HG03175 (cell line): ENCODE measurements at regions not wholly inside any gene's neighbourhood (a gene's known extent, or its start where the extent isn't known, plus 50 kb on each side); places are given as distances from the start of the nearest gene placed in this dataset.
A peak's percentile ranks its signal among the peaks of the same experiment; 100 is the strongest.

Source experiments
- ATAC-seq: cut with Tn5 transposase; IDR thresholded peaks from one replicate; pipeline ENCODE4 v1.9.1; 2021; ENCODE audit warnings: mild to moderate bottlenecking, moderate library complexity; ENCODE audit not compliant: unreplicated experiment

GRCh38 chr15:96002890-96003859 lies 327.3 kb upstream of the NR2F2 start:
- no peak for ATAC-seq

DNA sequence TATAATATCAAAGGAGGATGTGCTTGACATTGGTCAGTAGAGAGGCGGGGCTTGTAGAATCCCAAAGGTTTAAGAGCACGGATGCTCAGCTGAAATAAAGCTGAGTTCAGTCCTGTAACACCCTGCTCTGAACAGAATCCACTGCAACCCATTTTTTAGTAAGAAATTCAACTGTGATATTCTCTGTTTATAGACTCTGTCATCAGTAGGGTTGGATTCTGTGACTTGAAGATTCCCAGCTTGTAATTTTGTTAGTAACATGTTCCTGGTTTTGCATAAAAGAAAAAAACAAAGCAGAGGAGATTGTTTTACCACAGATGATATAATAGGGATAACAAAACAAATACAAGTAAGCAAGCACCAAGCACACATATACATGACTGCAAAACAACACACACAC lies 324.6 kb upstream of the NR2F2 start:
- no peak for ATAC-seq

- ATAC-seq, result no peak
Measured at GRCh38 chr15:96011136-96011535, 319.4 kb upstream of the NR2F2 start.

GRCh38 chr15:96014939-96015338 lies 315.6 kb upstream of the NR2F2 start:
- ATAC-seq, result no peak

- no peak for ATAC-seq
Measured at GRCh38 chr15:96019114-96019513, 311.4 kb upstream of the NR2F2 start.

- no peak for ATAC-seq
Measured at GRCh38 chr15:96020133-96020532, 310.4 kb upstream of the NR2F2 start.

GRCh38 chr15:96020797-96021196 lies 309.7 kb upstream of the NR2F2 start:
- ATAC-seq, result no peak

DNA sequence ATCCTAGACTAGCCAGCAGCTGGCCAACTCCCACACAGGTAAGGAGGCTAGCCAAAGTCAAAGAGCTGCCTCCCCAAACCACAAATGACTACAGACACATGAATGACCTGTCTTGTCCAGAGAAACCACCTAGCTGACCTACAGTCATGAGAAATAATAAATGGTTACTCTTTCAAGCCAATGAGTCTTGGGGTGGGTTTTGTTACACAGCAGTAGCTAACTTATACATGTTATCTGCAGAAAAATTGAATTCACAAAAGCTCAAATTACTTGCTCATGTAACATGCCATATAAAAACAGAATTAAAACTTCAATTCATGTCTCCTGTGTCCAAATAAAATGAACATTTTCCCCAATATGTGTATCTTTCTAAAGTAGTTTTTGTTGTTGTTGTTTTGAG lies 307.4 kb upstream of the NR2F2 start:
- ATAC-seq, result no peak

DNA sequence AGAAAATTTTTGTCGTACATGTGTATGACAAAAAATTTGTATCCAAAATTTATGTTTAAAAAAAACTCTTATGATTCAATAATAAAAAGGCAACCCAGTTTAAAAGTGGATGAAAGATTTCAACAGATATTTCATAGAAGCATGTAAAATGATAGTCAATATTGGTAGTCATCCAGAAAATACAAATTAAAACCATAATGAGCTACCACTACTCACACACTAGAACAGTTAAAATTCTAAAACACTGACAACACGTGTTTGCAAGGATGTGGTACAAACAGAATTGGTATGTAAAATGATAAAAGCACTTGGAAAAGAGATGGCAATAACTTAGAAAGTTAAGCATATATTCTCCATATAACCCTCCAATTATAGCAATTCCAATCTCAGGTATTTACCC lies 303.0 kb upstream of the NR2F2 start:
- no peak for ATAC-seq

DNA sequence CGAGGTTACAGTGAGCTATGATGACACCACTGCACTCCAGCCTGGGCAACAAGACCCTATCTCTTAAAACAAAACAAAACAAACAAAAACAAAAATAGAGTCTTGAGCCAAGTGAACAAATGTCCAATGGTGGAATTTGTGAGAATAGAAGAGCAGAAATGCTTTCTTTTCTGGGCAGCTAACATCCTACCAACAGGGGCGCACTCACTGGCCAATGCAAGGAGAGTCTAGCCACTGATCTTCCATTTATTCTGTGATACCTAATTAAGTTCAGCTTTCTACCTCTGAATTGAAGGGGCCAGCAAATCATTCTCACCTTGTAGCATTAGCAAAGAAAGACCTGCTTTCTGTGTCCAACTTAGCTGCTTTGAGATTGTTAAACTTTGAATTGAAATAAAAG lies 301.9 kb upstream of the NR2F2 start:
- ATAC-seq, result no peak

- ATAC-seq, result no peak
Measured at GRCh38 chr15:96029172-96029571, 301.3 kb upstream of the NR2F2 start.

DNA sequence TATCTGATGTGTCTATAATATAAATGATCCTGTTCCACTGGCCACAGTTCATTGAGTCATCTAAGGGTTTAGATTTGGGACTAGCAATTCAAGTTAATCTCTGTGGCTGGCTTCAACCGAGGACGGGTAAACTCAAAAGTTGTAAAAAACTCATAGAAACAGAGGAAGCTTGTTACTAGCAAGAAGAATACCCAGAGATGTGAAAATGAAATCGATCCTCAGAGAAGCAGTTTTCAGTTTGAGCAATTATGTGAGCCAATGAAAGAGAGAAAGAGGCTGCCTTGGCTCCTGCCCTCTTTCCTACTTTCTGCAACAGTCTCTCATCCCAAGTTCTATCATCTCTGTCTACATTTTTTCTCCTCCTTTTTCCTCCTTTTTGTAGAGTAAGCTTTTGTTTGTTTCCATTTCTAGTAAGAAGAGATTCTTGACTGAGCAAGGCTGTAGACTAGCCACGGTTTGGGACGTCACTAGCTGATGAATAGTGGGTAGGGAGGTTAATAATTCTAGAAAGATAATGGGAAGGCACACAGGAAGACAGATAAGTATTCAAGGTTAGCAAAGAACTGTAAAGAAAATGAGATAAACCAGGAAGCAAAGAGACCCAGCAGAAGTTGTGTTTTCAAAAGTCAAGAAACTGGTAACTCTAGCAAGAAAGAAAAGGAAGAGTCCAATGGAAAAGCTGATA lies 298.9 kb upstream of the NR2F2 start:
- ATAC-seq, result no peak

GRCh38 chr15:96035091-96035490 lies 295.4 kb upstream of the NR2F2 start:
- ATAC-seq, result no peak

GRCh38 chr15:96035635-96036034 lies 294.9 kb upstream of the NR2F2 start:
- ATAC-seq, result no peak

DNA sequence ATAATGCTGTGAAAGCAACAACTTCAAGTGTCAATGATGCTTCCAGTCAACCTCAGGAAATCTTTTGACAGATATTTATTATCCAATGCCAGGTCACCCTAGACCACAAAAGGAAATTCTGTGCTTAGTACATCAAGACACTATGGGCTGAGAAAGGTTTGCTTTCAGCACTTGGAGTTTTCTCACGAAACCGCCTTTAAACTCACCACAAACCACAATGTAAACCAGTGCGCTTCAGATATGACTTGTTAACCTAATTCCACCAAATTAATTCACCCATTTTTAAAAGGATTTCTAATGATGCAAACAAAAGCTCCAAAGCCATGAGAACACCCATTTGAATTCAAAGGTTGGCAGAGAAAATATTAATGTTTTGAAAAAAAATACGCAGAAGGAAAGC lies 292.9 kb upstream of the NR2F2 start:
- no peak for ATAC-seq

DNA sequence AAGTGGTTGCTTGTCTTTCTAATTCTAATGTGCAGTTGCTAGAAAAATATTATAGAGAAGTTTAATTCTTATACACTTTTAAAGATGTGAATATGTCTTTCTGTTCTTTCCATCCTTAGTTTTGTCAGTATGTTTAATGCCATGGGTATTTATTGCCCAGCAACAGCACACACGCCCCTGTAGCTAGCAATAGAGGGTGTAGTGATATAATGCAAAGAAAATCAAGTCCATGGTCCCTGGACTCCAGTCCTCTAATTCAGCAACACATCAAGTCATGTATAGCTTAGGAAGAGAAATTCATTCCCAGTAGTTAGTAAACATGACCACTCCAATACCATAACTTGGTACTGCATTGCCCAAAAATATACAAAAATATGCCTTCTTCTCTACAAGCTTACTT lies 292.4 kb upstream of the NR2F2 start:
- no peak for ATAC-seq

DNA sequence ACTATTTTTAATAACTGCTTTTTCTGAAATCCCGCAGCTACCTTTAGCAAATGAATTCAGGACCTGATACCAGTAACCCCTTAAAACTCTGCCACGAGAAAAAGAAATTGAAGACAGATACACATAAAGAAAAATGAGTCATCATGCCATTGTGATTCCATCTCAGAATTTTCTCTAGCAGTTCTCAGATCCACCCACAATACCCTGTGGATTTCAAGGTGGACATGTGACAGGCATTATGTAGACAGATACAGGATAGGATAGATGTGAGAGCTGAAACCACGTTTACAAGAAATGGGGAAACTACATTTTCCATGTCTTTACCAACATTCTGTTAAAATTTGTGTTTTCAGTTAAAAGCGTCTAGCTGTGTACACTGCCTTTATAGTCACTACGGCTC lies 291.9 kb upstream of the NR2F2 start:
- ATAC-seq, result no peak

DNA sequence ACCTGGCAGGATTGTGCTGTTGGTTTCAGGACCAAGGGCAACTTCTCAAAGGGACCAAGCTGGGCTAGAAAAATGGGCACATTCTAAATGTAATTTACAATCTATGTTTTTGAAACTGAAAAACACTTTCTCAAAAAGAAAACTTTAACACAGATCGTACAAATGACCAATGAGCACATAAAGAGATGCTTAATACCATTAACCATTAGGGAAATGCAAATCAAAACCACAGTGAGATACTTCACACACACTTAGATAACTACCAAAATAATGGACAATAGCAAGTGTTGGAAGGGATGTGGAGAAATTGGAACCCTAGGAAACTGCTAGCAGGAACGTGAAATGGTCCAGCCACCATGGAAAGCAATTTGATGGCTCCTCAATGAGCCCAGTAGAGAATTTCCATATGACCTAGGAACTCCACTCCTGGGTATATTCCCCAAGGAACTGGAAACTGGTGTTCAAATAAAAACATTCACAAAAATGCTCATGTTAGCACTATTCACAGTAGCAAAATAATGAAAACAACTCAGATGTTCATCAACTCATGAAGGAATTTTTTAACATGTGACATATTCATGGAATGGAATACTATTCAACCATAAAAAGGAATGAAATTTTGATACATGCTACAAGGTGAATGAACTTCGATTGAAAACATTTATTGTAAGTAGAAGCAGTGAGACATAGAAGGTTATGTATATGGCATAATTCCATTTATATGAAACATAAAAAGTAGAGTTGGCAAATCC lies 288.3 kb upstream of the NR2F2 start:
- ATAC-seq, result no peak

DNA sequence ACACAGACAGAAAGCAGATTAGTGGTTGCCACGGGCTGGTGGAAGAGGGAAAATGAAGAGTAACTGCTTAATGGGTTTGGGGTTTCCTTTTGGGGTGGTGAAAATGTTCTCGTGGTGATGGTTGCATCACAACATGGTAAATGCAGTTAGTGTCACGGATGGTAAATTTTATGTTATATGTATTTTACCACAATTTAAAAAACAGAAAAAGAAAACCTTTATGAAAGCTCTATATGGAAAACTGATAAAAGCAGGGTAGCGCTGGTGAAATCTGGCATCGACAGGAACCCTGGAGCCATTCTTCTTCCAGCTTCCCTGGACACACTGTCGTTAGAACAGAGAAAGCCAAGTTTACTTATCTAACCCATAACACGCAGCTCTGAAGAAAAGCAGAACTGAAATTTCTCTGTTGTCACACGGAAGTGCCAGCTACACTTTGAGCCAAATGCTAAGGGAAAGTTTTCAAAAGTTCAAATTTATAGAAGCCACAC lies 287.7 kb upstream of the NR2F2 start:
- peak; percentile 83 for ATAC-seq

- ATAC-seq, result no peak
Measured at GRCh38 chr15:96043591-96044171, 286.8 kb upstream of the NR2F2 start.
